ENCODE measurements at regions not wholly inside any gene's neighbourhood (a gene's known extent, or its start where the extent isn't known, plus 50 kb on each side); places are given as distances from the start of the nearest gene placed in this dataset.

DNA sequence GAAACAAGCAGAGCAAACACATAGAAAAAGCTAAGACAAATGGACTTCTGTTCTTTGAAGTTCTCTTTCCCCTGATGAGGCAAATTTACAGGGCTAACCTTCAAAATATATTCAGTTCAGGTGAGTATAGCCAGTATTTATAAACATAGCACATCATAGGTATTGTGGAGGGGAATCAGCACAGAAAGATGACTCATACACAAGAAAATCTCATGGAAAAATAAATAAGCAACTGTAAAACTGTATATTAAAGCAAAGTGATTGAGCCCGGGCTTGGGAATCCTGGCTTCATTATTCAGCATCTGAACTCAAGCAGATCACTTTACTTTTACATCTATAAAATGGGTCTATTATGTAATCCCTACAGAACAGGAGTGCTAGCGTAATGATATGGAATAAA, 173.5 kb upstream of the PAPPA start:
- DNase-seq (ENCODE audit: extremely low spot score): no peak
- POLR2A ChIA-PET: no interaction called here
- no peak for TF ChIP-seq ELF4 (IDR thresholded peaks at IDR 0.05)
- TF ChIP-seq, protein P1, sequence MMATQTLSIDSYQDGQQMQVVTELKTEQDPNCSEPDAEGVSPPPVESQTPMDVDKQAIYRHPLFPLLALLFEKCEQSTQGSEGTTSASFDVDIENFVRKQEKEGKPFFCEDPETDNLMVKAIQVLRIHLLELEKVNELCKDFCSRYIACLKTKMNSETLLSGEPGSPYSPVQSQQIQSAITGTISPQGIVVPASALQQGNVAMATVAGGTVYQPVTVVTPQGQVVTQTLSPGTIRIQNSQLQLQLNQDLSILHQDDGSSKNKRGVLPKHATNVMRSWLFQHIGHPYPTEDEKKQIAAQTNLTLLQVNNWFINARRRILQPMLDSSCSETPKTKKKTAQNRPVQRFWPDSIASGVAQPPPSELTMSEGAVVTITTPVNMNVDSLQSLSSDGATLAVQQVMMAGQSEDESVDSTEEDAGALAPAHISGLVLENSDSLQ (IDR thresholded peaks at IDR 0.05): no peak
- no peak for TF ChIP-seq FOXM1 (IDR thresholded peaks at IDR 0.05; ENCODE audit: borderline replicate concordance)
- TF ChIP-seq SP1 (IDR thresholded peaks at IDR 0.05): no peak
- TF ChIP-seq BHLHE40 (IDR thresholded peaks at IDR 0.05; ENCODE audit: borderline replicate concordance): no peak
- TF ChIP-seq L3MBTL2 (conservative IDR thresholded peaks at IDR 0.05): no peak
- TF ChIP-seq CTBP1 (IDR thresholded peaks at IDR 0.05; ENCODE audit: borderline replicate concordance): no peak
- no peak for TF ChIP-seq TARDBP (IDR thresholded peaks at IDR 0.05)
- TF ChIP-seq FOXK2 (IDR thresholded peaks at IDR 0.05): no peak
- no peak for TF ChIP-seq HDGF (IDR thresholded peaks at IDR 0.05; ENCODE audit: borderline replicate concordance)
- no peak for TF ChIP-seq ARNT (IDR thresholded peaks at IDR 0.05)
- TF ChIP-seq LEF1 (IDR thresholded peaks at IDR 0.05; ENCODE audit: borderline replicate concordance): no peak
- no peak for TF ChIP-seq SUZ12 (IDR thresholded peaks at IDR 0.05)
- TF ChIP-seq FOXA1 (IDR thresholded peaks at IDR 0.05): no peak
- no peak for TF ChIP-seq ZNF384 (IDR thresholded peaks at IDR 0.05)
- TF ChIP-seq NFRKB (IDR thresholded peaks at IDR 0.05): no peak
- CTCF ChIA-PET: no interaction called here

DNA sequence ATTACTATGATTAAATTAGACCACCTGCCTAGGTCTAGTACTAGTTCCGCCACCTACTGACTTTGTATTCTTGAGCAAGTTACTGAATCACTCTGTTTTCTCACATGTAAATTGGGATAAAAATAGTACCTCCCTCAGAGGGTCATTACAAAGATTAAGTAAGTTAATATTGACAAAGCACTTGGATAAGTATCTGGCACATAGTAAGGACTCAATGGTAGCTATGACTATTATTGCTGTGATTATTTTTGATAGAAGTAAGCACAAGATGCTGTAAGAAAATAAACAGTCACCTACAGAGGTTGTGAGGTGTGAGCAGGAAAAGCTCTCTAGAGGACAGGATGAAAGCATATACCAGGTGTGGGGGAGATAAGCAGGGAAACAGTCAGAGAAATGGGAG, 173.1 kb upstream of the PAPPA start:
- ChIA-PET POLR2A (no interaction called here), CTCF (no interaction called here)
- DNase-seq (ENCODE audit: extremely low spot score): no peak
- TF ChIP-seq FOXA1 (IDR thresholded peaks at IDR 0.05): no peak
- TF ChIP-seq ARNT (IDR thresholded peaks at IDR 0.05): no peak
- TF ChIP-seq BHLHE40 (IDR thresholded peaks at IDR 0.05; ENCODE audit: borderline replicate concordance): no peak
- TF ChIP-seq TARDBP (IDR thresholded peaks at IDR 0.05): no peak
- no peak for TF ChIP-seq ZNF384 (IDR thresholded peaks at IDR 0.05)
- TF ChIP-seq, protein P1 (IDR thresholded peaks at IDR 0.05): no peak

DNA sequence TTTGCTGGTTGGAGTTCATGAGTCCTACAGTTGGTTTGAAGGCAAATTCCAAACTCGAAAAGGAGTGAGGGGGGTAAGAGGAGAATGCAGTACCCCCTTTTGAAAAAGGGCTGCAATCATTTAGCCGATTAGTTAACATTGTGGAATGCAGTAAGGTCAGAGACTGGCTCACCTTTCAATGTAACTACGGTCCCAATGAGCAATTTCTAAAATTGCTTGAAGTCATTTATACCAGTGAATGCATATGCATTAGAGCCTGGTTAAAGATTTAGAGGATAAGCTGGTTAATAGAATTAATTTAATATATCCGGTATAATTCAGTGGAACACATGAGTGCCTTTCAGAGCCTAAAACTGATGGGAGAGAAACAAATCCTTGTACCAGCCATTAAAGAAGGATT, 172.6 kb upstream of the PAPPA start:
- ChIA-PET POLR2A (no interaction called here), CTCF (no interaction called here)
- TF ChIP-seq, protein P1 (IDR thresholded peaks at IDR 0.05): no peak
- no peak for TF ChIP-seq SP1 (IDR thresholded peaks at IDR 0.05)
- TF ChIP-seq FOXA1 (IDR thresholded peaks at IDR 0.05): no peak
- TF ChIP-seq NFRKB (IDR thresholded peaks at IDR 0.05): no peak
- TF ChIP-seq BHLHE40 (IDR thresholded peaks at IDR 0.05; ENCODE audit: borderline replicate concordance): no peak
- TF ChIP-seq ZNF384 (IDR thresholded peaks at IDR 0.05): no peak
- no peak for TF ChIP-seq HDGF (IDR thresholded peaks at IDR 0.05; ENCODE audit: borderline replicate concordance)
- TF ChIP-seq ARNT (IDR thresholded peaks at IDR 0.05): no peak
- no peak for TF ChIP-seq FOXM1 (IDR thresholded peaks at IDR 0.05; ENCODE audit: borderline replicate concordance)
- no peak for TF ChIP-seq SUZ12 (IDR thresholded peaks at IDR 0.05)
- no peak for DNase-seq (ENCODE audit: extremely low spot score)

DNA sequence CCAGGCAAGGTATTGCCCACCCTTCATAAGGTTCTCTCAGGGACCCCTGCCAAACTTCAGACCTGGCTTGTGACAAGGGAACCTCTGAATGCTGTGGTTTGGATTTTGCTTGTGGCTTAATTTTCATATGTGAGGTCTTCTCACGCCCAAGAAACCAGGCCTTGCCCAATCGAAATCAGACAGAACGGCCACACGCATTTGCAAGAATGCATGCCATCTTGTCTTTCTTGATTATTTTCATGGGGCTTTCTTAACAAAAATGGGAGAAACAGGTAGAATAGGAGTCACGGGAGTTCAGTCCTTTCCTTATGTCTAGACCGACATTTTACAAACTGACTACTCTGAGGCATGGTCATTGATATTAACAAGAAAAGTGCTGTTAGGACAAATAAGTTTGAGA, 170.2 kb upstream of the PAPPA start:
- no peak for DNase-seq (ENCODE audit: extremely low spot score)
- TF ChIP-seq BHLHE40 (IDR thresholded peaks at IDR 0.05; ENCODE audit: borderline replicate concordance) (no peak), SP1 (IDR thresholded peaks at IDR 0.05) (no peak), NFRKB (IDR thresholded peaks at IDR 0.05) (no peak), CTBP1 (IDR thresholded peaks at IDR 0.05; ENCODE audit: borderline replicate concordance) (no peak), FOXA1 (IDR thresholded peaks at IDR 0.05) (no peak), FOXK2 (IDR thresholded peaks at IDR 0.05) (no peak), L3MBTL2 (conservative IDR thresholded peaks at IDR 0.05) (no peak), HDGF (IDR thresholded peaks at IDR 0.05; ENCODE audit: borderline replicate concordance) (no peak), ELF4 (IDR thresholded peaks at IDR 0.05) (no peak)
- TF ChIP-seq, protein P1 (IDR thresholded peaks at IDR 0.05): no peak
- ChIA-PET CTCF (no interaction called here), POLR2A (no interaction called here)

DNA sequence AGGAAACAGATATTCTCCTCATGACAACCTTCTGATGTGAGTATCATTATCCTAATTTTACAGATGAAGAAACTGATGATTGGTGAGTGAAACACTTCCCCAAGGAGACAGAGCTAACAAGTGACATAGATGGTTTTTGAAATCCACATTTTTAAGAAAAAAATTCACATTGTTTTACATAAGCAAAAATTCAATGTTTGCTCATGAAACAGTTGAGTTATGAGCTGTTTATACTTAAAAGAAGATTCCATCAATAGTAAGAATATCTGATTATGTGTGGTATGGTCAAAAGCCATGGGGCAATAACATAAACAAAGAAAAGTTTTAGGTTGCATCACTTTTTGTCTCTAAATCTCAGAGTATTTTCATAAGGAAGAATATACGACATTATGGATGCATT, 167.9 kb upstream of the PAPPA start:
- POLR2A ChIA-PET: no interaction called here
- TF ChIP-seq FOXA1 (IDR thresholded peaks at IDR 0.05): no peak
- TF ChIP-seq HDGF (IDR thresholded peaks at IDR 0.05; ENCODE audit: borderline replicate concordance): no peak
- no peak for TF ChIP-seq SUZ12 (IDR thresholded peaks at IDR 0.05)
- no peak for TF ChIP-seq NFRKB (IDR thresholded peaks at IDR 0.05)
- TF ChIP-seq, protein P1 (IDR thresholded peaks at IDR 0.05): no peak
- CTCF ChIA-PET: no interaction called here
- no peak for DNase-seq (ENCODE audit: extremely low spot score)

DNA sequence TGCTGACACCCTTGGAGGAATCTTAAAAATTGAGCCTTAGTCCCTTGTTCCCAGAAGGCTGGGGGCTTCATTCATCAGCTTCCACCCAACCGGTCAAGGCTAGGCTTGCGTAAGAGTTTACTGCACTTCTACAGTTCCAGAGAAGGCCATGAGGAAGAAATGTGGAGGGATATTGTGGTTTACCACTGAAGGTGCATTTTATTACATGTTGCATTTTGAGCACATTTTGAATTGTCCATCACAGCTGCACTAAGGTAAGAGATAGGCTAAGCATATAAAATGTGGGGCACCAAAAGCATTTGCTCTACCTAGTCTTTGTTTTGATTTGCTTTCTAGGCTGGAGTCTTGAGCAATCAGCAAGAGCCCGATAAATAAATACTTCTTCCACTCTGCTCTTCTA, 167.1 kb upstream of the PAPPA start:
- CTCF ChIA-PET: no interaction called here
- POLR2A ChIA-PET: no interaction called here
- TF ChIP-seq L3MBTL2 (conservative IDR thresholded peaks at IDR 0.05) (no peak), ARNT (IDR thresholded peaks at IDR 0.05) (no peak), BHLHE40 (IDR thresholded peaks at IDR 0.05; ENCODE audit: borderline replicate concordance) (no peak), CTBP1 (IDR thresholded peaks at IDR 0.05; ENCODE audit: borderline replicate concordance) (no peak), ZNF384 (IDR thresholded peaks at IDR 0.05) (no peak), NFRKB (IDR thresholded peaks at IDR 0.05) (no peak), SUZ12 (IDR thresholded peaks at IDR 0.05) (no peak), ELF4 (IDR thresholded peaks at IDR 0.05) (no peak), HDGF (IDR thresholded peaks at IDR 0.05; ENCODE audit: borderline replicate concordance) (no peak), LEF1 (IDR thresholded peaks at IDR 0.05; ENCODE audit: borderline replicate concordance) (no peak), FOXM1 (IDR thresholded peaks at IDR 0.05; ENCODE audit: borderline replicate concordance) (no peak), TARDBP (IDR thresholded peaks at IDR 0.05) (no peak)
- TF ChIP-seq, protein P1 (IDR thresholded peaks at IDR 0.05): no peak
- no peak for DNase-seq (ENCODE audit: extremely low spot score)

Data from HEK293T (cell line).